Smooth muscle cell of the brain vasculature (primary cell): ENCODE measurements at regions not wholly inside any gene's neighbourhood (a gene's known extent, or its start where the extent isn't known, plus 50 kb on each side); places are given as distances from the start of the nearest gene placed in this dataset.

Experiments
- DNase-seq: peaks from one replicate; pipeline ENCODE4 v3.0.0-alpha.2; 2012; ENCODE audit warnings: low read depth, low spot score

- no peak for DNase-seq
Observed at GRCh38 chr2:226396541-226396940, 403.1 kb downstream of the IRS1 start.

DNA sequence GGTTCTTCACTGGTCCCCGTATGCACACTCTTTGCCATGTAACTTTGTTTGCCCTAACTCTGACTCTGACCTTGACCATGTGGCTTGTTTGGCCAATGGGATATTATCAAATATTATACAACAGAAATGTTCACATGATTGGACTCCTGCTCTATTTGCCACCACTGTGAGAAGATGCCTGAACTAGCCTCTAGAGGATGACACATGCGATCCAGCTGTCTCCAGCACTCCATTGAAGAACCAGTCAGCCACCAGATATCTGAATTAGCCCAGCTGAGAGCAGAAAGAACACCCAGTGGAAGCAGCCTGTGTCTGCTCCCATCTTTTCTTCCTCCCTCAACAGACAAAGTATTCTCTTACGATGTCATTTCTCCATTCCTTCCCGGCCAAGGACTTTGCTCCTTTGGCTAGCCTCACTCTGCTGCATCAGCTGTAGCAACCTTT is 412.1 kb downstream of the IRS1 start:
- DNase-seq: no peak

DNA sequence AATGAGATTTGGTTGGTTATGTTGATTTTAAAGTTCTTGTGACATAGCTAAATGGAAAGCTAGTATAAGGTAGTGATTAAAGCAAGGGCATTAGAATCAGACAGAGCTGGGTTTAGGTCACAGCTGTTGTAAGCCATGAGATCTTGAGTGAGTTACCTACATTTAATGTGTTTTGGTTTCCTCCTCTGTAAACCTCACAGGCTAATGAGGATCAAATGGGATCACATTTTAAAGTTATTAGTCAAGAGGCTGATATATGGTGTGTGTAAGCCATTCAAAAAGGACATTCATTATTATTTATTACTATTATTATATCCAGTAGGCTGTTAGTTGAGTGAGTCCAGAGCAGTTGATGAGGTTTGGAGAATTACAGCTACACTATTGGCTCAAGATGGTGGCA is 416.2 kb downstream of the IRS1 start:
- no peak for DNase-seq

DNA sequence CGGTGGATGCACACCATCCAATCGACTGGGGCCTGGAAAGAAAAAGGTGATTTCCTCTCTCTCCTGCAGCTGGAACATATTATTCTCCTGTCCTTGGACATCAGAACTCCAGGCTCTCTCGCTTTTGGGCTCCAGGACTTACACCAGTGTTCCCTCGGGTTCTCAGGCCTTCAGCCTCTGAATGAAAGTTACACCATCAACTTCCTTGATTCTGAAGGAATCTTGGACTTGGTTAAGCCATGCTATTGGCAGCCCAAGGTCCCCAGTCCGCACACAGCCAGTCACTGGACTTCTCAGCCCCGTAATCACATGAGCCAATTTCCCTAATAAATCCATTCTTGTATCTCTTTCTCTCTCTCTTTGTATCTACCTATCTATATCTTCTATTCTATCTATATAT is 418.9 kb downstream of the IRS1 start:
- DNase-seq: no peak

DNA sequence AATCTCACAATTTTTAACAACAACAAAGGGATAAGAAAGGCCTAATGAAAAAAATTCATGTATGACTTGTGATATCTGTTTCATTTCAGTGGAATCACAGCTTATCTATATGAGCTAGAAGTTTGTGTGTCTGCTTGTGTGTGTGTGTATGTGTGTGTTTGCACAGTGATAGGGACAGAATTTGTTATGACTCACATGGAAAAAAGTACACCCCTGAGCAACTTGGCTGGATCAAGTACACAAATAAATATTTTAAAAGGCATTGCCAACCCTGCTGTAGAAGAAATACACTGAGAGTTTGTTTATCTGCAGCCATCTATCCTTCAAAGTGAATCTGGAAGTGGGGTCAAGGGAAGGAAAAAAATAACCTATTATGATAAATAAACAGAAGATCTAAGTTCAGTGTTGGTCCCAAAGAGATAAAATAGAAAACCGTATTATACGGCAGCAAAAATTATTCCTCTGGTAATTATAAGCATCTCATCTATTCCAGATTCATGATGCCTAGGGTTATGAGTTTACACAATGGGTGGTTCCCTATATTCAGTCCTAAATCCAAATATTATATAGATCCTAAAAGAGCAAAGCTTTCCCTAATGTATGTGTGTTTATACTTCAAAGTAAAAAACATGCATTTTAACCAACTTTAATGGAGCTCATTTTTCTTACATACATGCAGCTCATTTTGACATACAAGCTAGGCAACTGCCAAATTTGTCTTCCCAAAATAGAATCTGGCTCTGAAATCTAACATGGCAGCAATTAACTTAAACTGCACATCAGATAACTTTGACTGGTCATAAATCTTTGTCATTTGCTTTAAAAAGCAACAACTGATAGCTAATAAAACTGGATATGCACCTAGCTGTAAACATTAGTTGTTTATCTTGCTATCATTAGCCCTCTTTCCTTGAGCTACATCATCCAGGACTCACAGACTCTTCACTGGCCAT is 420.6 kb downstream of the IRS1 start:
- no peak for DNase-seq

- no peak for DNase-seq
Observed at GRCh38 chr2:226376516-226377180, 423.0 kb downstream of the IRS1 start.

- no peak for DNase-seq
Observed at GRCh38 chr2:226366920-226367319, 432.7 kb downstream of the IRS1 start.

GRCh38 chr2:226364217-226364616 is 435.4 kb downstream of the IRS1 start:
- no peak for DNase-seq

DNA sequence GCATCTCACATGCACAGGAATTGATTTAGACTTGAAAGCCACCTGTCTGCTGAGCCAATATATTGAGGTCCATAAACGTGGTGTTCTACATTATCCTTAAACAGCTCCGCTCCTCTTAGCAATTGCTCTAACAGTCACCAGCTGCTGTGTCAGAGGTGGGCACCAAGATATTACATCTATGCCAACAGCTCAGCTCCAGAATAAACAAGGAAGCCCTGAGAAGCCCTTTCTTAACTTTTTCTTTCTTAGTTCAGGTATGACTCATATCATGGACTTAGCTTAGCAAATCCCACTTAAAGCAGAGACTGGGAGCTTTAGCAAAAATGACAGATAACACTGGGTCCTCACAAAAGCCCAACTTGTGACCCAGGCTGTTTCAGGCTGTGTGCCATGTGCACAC is 436.6 kb downstream of the IRS1 start:
- no peak for DNase-seq

DNA sequence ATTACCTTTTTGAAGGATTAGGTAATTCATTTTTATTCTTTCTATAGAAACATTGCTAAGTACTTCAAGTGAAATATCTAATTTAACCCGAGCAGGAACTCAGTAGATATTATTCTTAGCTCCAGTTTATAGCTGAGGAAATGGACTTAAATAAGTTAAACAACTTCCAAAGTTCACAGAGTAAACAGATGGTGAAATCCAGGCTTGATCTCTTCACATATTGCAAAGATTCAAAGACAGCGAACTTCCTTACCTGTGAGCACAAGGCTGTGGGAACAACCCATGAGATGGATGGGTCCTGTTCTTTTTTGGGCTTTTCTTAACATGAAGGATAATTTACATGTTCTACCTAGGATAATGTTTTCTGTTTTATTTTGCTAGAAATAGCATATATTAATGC is 439.0 kb downstream of the IRS1 start:
- DNase-seq: no peak

DNA sequence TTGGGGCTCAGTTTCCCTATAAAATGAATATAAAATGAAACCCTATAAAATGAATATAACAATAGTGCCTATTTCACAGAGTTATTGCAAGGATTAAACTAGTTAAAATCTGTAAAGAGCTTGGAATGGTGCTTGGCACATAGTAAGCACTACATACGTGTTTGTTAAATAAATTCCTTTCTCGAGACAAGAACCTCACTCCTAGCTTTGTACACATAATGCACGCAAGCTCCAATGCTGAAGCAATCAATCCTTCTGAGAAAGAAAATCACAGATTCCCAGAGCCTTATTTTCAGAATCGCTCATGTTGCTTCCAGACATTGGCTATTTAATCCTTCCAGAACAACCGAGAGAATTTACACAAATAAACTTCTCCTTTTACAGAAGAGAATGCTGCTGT is 440.9 kb downstream of the IRS1 start:
- no peak for DNase-seq

DNA sequence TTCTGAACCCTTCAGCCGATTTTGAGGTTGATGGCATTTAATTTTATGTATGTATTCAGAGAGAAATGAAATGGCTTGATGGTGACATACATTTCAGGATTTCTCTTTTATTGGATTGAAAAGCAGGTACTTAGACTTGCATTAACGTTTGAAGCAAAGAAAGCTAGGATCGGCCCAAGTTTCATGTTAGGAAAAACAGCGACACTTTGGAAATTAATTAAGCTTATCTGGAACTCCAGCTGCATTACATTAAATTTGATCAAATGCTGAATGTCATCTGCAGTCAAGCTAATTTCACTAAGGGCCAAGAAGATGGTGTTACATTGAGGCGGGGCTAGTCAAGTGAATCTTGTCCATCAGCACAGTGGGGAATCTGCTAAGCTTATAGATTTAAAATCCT is 441.8 kb downstream of the IRS1 start:
- no peak for DNase-seq

GRCh38 chr2:226355600-226355999 is 444.0 kb downstream of the IRS1 start:
- DNase-seq: no peak

GRCh38 chr2:226354434-226354833 is 445.2 kb downstream of the IRS1 start:
- DNase-seq: no peak

DNA sequence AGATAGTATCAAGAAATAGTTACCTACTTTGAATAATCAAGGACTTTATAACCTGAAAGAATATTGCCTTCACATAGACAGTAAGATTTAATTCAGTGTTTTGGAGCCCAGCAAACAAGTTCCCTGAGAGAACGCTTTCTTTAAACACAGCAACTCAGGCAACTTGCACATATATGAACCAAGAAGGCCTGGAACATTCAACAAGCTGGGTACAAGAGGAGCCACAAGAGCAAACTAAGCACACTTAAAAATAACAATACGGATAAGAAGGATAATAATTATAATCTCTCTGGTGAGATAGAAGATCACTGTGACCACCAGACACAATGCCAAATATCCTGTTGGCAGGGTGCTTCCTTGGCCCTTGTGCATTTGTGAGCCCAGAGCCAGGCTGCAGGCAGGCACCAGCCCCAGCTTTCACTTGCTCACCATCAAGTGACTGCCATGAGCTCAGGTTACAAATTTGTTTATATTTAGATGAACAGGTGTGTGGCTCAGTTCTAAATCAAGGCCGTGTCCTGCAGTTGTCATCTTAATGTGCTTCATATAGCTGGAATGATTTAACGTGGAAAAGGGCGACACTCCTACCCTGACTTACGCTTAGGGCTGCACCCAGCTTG is 446.6 kb downstream of the IRS1 start:
- no peak for DNase-seq

DNA sequence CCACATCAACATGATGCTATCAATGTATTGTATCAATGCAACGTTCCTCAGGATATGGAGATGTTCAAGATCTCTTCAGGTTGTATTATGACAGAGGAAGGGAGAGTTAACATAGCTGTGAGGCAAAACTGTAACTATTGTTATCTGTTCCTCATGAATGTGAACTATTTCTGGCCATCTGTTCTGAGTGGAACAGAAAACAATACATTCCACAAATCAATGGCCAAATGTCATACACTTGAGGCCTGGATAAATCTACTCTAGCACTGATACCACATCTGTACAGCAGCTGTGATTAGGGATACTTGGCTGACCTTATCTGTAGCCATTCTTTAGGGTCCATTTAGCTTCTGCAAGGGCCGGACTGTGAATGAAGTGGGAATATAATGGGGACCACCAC is 447.9 kb downstream of the IRS1 start:
- DNase-seq: no peak

GRCh38 chr2:226339616-226340015 is 460.0 kb downstream of the IRS1 start:
- DNase-seq: no peak

- DNase-seq: no peak
Observed at GRCh38 chr2:226338825-226339224, 460.8 kb downstream of the IRS1 start.

DNA sequence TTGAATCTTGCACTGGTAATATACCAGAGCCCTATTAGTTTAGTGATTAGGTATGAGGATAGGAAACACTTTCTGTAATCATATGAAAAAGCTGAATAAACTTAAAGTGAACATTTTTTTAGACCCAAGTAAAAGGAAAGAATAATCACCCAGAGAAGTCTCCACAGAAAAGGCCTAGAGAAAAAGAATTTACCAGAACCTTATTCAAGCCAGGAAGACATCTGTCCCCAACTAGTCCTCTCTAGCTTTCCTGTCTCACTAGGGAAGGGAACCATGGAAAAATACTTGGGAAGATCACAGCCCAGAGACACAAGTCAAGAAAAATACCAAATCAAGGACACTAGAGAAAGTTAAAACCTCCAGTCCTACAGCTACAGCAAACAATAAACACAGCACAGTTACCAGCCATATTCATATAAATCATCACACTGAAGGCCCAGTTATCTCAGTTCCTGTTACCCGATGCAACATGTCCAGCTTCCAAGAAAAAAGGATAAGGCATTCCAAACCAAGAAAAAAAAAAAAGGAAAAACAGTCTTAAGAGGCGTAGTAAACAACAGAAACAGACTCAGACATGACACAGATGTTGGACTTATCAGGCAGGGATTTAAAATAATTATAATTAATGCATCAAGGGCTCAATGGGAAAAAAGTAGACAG is 461.5 kb downstream of the IRS1 start:
- no peak for DNase-seq

DNA sequence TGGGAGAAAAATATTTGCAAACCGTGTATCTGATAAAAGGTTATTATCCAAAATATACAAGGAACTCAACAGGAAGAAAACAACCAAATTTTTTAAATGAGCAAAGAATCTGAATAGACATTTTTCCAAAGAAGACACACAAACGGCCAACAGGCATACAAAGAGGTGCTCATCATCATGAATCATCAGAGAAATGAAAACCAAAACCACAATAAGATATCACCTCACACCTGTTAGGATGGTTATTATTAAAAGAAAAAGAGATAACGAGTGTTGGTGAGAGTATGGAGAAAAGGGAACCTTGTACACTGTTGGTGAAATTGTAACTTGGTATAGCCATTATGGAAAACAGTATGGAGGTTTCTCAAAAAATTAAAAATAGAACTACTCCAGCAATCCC is 463.3 kb downstream of the IRS1 start:
- DNase-seq: no peak

DNA sequence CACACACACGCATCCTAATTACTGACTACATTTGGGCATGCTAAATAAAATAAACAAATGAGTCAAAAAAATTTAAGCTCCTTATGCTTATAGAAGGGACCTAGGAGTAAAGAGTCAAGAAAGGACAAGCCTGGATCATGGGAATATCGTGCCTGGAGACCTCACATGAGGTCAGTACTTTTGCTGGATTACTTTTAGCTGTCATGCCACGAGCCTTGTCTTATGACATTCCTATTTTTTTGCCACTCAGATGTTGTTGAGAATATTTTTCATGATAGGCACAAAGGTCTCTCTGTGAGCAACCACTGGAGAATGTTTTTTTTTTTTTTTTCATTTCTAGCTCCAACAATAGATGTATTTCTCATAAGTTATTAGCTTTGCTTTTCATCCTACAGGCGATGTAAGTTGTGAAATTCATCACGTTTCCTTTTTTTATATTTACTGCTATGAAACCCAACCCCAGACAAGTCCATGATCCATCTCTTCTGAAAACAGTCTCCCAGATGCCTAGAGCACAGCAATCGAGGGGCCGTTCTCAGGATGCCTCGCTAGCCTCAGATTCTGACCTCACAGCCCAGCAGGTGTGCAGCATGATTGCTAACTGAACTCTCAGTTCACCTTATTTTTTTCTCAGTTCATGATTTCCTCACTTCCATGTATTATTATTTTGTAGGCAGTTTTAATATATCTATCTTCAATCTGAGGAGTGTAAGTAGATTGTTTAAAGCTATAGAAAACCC is 464.5 kb downstream of the IRS1 start:
- DNase-seq: no peak
